ENCODE measurements at regions not wholly inside any gene's neighbourhood (a gene's known extent, or its start where the extent isn't known, plus 50 kb on each side); places are given as distances from the start of the nearest gene placed in this dataset.

GRCh38 chr10:84907461-84908009, 579.1 kb downstream of the CCSER2 start:
- no peaks in the 10 kb centered on the region for H3K4me1 ChIP-seq (ENCODE audit: insufficient read depth, low read length, poor library complexity, severe bottlenecking)
- H3K27me3 ChIP-seq (replicated peaks; ENCODE audit: insufficient read depth, low read depth, low read length, poor library complexity) = no peaks in the 10 kb centered on the region
- no TSS peak for BruUV-seq (replicated peaks)
- H3K36me3 ChIP-seq (ENCODE audit: insufficient read depth, low read length, poor library complexity, severe bottlenecking) = no peaks in the 10 kb centered on the region
- TF ChIP-seq EZH2 (IDR thresholded peaks at IDR 0.05; ENCODE audit: borderline replicate concordance, low read depth, low read length, poor library complexity, severe bottlenecking) = no peak
- TF ChIP-seq CTCF (conservative IDR thresholded peaks at IDR 0.05; ENCODE audit: low read depth, low read length) = no peak
- no peaks in the 10 kb centered on the region for H3K9me3 ChIP-seq (ENCODE audit: low read depth, low read length, poor library complexity, severe bottlenecking)
- ChIA-PET CTCF (interaction anchor here (0.6 kb wide), 1 partner anchor 211 kb away, joined by 3 read pairs; no protein-coding TSS in a partner anchor), POLR2A (ENCODE audit: low non-redundant PET) (no interaction called here)
- H3K27ac ChIP-seq (ENCODE audit: low read depth, low read length, poor library complexity, severe bottlenecking) = no peak overlapping the region
- no peak for DNase-seq (ENCODE audit: low spot score)
- intact Hi-C loops (cut with micrococcal nuclease; ENCODE audit: unreplicated experiment) = no loop called here
- no peak overlapping the region for H3K4me3 ChIP-seq (ENCODE audit: low read depth, low read length, poor library complexity, severe bottlenecking)

GRCh38 chr10:84908491-84908890, 580.1 kb downstream of the CCSER2 start:
- no peak overlapping the region for H3K4me3 ChIP-seq (ENCODE audit: low read depth, low read length, poor library complexity, severe bottlenecking)
- no peak overlapping the region for H3K27ac ChIP-seq (ENCODE audit: low read depth, low read length, poor library complexity, severe bottlenecking)
- H3K9me3 ChIP-seq (ENCODE audit: low read depth, low read length, poor library complexity, severe bottlenecking) = no peaks in the 10 kb centered on the region
- no peaks in the 10 kb centered on the region for H3K4me1 ChIP-seq (ENCODE audit: insufficient read depth, low read length, poor library complexity, severe bottlenecking)
- H3K27me3 ChIP-seq (replicated peaks; ENCODE audit: insufficient read depth, low read depth, low read length, poor library complexity) = no peaks in the 10 kb centered on the region
- intact Hi-C loops (cut with micrococcal nuclease; ENCODE audit: unreplicated experiment) = no loop called here
- ChIA-PET CTCF (no interaction called here), POLR2A (ENCODE audit: low non-redundant PET) (no interaction called here)
- DNase-seq (ENCODE audit: low spot score) = peak; percentile 4
- BruUV-seq (replicated peaks) = no TSS peak
- no peaks in the 10 kb centered on the region for H3K36me3 ChIP-seq (ENCODE audit: insufficient read depth, low read length, poor library complexity, severe bottlenecking)
- TF ChIP-seq CTCF (conservative IDR thresholded peaks at IDR 0.05; ENCODE audit: low read depth, low read length) (no peak), EZH2 (IDR thresholded peaks at IDR 0.05; ENCODE audit: borderline replicate concordance, low read depth, low read length, poor library complexity, severe bottlenecking) (no peak)

- H3K9me3 ChIP-seq (ENCODE audit: low read depth, low read length, poor library complexity, severe bottlenecking) = no peaks in the 10 kb centered on the region
- H3K36me3 ChIP-seq (ENCODE audit: insufficient read depth, low read length, poor library complexity, severe bottlenecking) = no peaks in the 10 kb centered on the region
- no peak overlapping the region for H3K27ac ChIP-seq (ENCODE audit: low read depth, low read length, poor library complexity, severe bottlenecking)
- ChIA-PET CTCF (no interaction called here), POLR2A (ENCODE audit: low non-redundant PET) (no interaction called here)
- DNase-seq (ENCODE audit: low spot score) = no peak
- H3K4me1 ChIP-seq (ENCODE audit: insufficient read depth, low read length, poor library complexity, severe bottlenecking) = no peaks in the 10 kb centered on the region
- peaks cover 3% of the 10 kb centered on the region for H3K27me3 ChIP-seq (replicated peaks; ENCODE audit: insufficient read depth, low read depth, low read length, poor library complexity)
- intact Hi-C loops (cut with micrococcal nuclease; ENCODE audit: unreplicated experiment) = no loop called here
- H3K4me3 ChIP-seq (ENCODE audit: low read depth, low read length, poor library complexity, severe bottlenecking) = no peak overlapping the region
- BruUV-seq (replicated peaks) = no TSS peak
- TF ChIP-seq EZH2 (IDR thresholded peaks at IDR 0.05; ENCODE audit: borderline replicate concordance, low read depth, low read length, poor library complexity, severe bottlenecking) = no peak
- TF ChIP-seq CTCF (conservative IDR thresholded peaks at IDR 0.05; ENCODE audit: low read depth, low read length) = no peak
Observed at GRCh38 chr10:84921701-84922100, 593.3 kb downstream of the CCSER2 start.
